ENCODE measurements at regions not wholly inside any gene's neighbourhood (a gene's known extent, or its start where the extent isn't known, plus 50 kb on each side); places are given as distances from the start of the nearest gene placed in this dataset.

GRCh38 chr10:49243139-49243538, 54.9 kb upstream of the TMEM273 start:
- no peak for TF ChIP-seq CTCF (IDR thresholded peaks at IDR 0.05)
- TF ChIP-seq TEAD4 (CRISPR knock-in tag; IDR thresholded peaks at IDR 0.05): no peak
- no peak for TF ChIP-seq SP1 (CRISPR knock-in tag; conservative IDR thresholded peaks at IDR 0.05)
- no peak for TF ChIP-seq TP53 (CRISPR knock-in tag; IDR thresholded peaks at IDR 0.05)
- TF ChIP-seq JUN (CRISPR knock-in tag; IDR thresholded peaks at IDR 0.05): no peak
- no peak for TF ChIP-seq FOXP1 (CRISPR knock-in tag; IDR thresholded peaks at IDR 0.05; ENCODE audit: borderline replicate concordance)
- no peak for TF ChIP-seq ZNF121 (CRISPR knock-in tag; IDR thresholded peaks at IDR 0.05)
- TF ChIP-seq FOXJ3 (CRISPR knock-in tag; IDR thresholded peaks at IDR 0.05; ENCODE audit: borderline replicate concordance): no peak
